ENCODE measurements at regions not wholly inside any gene's neighbourhood (a gene's known extent, or its start where the extent isn't known, plus 50 kb on each side); places are given as distances from the start of the nearest gene placed in this dataset.
"Not testable (repeated sequence)": the region's sequence is repeated elsewhere in the genome, so short reads cannot be mapped to it uniquely, and the experiment has no call there.

- DNase-seq (ENCODE audit: low read depth): no peak
These were observed 239.0 kb upstream of the PODXL start for GRCh38 chr7:131795400-131795799.

DNA sequence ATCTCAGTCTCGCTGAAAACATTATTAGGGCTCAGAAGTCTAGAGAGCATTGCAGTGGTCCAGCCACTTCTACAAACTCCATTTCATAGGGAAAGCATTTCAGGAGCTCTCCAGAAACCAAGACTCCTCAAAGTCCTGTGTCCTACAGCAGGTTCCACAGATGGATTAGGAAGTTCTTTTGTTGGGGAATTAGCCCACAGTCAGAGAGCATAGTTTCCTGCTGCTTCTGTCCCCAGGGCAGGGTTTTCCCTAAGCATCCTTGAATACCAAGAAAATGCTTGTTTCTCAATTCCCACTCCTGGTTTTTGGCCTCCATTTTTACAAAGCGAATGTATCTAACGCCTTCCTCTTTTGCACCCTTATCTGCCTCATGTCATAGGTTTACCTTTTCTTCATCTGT is 235.9 kb upstream of the PODXL start:
- DNase-seq (ENCODE audit: low read depth): no peak

- no peak for DNase-seq (ENCODE audit: low read depth)
These were observed 230.7 kb upstream of the PODXL start for GRCh38 chr7:131787101-131787500.

- no peak for DNase-seq (ENCODE audit: low read depth)
These were observed 229.8 kb upstream of the PODXL start for GRCh38 chr7:131786204-131786603.

DNA sequence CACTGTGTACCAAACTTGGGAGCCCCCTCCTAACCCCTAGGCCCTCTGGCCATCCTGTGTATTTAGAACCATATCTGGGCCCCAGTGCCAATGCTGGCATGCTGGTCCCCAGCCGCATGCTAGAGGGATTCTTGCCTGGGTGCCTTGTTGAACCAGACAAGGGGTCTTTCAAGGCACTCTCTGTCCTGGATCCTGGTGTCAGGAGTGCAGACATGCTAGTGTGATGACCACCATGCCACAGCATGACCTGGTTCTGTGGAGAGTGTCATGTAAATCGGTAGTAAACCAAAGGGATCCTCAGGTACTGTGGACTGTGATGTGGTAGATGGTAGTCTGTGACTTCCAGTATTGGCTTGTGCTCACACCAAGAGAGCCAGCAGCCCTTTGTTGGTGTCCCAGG is 222.2 kb upstream of the PODXL start:
- no peak for DNase-seq (ENCODE audit: low read depth)

DNA sequence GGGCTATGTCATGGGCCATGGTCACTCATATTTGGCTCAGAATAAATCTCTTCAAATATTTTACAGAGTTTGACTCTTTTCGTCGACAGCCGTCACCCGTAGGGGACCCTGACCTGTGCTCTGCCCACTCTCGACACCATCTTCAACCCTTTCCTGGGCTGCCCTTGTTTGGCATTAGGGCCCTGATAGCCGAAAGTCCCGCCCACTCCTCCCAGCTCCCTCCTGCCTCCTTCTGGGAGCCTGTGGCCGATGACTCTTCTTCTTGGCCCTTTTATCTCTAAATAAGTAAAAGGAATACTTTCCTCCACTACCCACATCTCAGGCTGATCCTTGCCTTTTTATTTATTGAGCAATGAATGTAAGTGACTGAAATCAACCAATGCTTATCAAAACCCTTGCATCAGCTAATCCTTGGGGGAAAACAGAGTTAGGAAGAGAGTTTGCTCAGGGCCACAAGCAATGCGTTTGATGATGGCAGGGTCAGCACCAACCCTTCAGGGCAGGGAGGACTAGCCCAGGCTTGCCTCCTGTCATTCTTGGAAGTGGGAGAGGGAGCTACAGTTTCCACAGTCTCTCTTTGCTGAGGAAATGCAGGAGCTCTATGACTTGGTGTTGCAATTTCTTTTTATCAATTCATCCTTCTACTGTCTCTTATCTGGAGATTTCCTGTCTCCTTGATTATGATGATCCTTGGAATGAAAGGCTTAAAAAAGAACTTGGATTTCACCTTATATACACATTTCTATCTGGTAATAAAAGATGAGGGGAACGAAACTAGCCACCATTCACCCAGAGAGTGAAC is 218.2 kb upstream of the PODXL start:
- DNase-seq (ENCODE audit: low read depth): no peak

- no peak for DNase-seq (ENCODE audit: low read depth)
These were observed 217.0 kb upstream of the PODXL start for GRCh38 chr7:131773413-131773812.

DNA sequence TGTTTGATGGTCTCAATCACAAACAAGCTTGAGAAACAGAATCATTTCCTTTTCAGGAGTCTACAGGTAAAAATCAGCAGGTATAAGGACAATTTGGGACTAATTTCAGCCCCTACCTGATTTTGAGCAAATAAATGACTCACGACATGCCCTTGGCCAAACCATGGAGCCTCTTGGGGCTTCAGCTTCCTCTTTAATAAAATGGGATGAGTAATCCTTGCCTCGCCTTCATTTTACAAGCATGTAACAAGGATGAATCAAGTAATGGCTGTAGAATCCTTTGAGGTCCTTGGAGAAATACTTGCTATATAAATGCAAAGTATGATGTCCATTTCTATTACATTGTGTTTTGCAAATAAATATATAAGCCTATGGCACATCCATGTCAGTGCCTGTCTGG is 212.8 kb upstream of the PODXL start:
- DNase-seq (ENCODE audit: low read depth): no peak

GRCh38 chr7:131767591-131767990 is 211.2 kb upstream of the PODXL start:
- no peak for DNase-seq (ENCODE audit: low read depth)

DNA sequence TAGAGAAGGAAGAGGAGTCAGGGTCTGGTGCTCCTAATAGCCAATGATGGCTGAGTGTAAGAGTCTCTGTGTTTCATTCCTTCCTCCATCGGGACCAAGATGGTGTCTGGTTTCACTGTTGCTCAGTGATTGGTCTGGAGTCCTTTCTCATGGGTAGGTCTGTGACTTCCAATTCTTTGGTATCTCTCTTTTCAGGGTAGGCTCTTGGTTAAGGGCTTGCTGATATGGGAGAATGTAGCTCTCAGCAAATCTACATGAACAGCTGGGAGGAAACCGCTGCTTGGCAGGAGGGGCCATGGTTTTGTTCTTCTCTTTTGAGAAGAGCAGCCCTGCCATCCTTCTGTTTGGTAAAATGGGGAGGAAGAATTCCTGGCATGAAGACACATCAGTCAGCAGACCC is 209.1 kb upstream of the PODXL start:
- no peak for DNase-seq (ENCODE audit: low read depth)

DNA sequence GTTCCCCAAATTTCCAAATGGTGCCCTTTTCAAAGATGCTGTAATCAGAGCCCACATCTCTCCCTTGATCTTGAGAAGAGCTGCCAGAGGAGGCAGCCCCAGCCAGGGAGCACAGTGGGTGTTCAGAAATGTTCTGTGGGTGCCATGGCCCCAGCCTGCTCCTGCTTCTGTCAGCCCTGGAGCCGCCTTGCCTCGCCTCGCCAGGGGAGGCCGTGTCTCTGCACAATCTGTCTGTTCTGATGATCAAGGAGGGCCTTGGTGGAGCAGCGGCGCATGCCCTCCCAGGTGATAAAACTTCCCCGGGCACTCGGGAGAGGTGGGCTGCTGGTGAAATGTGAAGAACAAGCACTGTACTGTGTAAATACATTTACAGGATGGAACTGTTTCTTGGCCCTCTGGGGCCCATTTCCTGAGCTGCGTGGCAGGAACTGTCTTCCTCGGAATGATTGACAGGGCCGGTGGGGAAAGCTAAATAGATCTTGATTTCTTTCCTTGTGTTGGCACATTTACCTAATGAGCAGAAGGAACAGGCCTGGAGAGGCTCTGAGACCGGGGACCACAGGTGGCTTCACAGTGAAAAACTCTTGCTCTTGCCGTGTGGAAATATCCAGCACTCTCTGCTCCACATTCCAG is 207.8 kb upstream of the PODXL start:
- no peak for DNase-seq (ENCODE audit: low read depth)

DNA sequence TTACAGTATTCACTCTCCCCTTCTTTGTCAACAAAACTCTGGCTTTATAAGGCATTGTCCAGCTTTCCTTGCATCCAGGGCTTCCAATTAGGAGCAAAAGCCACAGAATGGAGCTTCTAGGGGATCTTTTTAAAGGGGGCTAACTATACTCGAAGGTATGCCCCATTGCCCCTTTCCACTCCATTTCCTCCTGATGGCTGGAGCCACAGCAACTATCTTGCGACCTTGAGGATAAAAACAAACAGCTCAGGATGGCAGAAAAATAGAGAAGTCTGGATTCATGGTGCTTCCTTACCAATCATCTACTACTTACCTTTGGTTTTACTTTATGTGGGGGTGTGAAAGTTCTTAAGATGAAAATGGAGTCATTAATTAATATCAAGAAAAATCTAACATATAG is 206.3 kb upstream of the PODXL start:
- no peak for DNase-seq (ENCODE audit: low read depth)

DNA sequence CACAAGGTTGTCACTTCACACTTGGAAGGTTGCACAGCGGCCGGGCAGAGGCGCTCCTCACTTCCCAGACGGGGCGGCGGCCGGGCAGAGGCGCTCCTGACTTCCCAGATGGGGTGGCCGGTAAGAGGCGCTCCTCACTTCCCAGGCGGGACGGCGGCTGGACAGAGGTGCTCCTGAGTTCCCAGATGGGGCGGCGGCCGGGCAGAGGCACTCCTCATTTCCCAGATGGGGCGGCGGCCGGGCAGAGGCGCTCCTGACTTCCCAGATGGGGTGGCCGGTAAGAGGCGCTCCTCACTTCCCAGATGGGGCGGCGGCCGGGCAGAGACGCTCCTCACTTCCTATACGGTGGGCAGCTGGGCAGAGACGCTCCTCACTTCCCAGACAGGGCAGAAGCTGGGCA is 199.4 kb upstream of the PODXL start:
- not testable (repeated sequence) for DNase-seq (ENCODE audit: low read depth)

- DNase-seq (ENCODE audit: low read depth): no peak
These were observed 197.3 kb upstream of the PODXL start for GRCh38 chr7:131753620-131754222.

GRCh38 chr7:131747658-131748232 is 191.3 kb upstream of the PODXL start:
- DNase-seq (ENCODE audit: low read depth): no peak

- no peak for DNase-seq (ENCODE audit: low read depth)
These were observed 189.2 kb upstream of the PODXL start for GRCh38 chr7:131745390-131746248.

DNA sequence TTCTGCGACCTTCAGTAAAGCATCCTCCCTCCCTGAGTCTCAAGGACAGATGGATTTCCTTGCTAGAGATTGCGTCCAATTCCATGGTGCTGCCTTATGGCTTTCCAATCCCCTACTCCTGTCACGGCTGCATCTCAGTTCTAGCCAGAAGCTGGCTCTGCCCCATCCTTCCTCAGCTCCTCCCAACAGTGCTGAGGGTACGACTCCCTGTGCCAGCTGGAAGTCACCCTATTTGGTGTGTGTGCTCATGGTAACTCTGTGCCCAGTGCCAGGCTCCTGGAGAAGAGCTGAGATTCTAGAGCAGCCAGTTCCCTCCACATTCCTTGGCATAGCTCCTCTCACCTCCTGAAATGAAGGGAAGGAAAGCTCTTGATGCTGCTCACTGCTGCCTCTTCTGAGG is 185.0 kb upstream of the PODXL start:
- DNase-seq (ENCODE audit: low read depth): no peak

GRCh38 chr7:131737746-131738465 is 181.5 kb upstream of the PODXL start:
- no peak for DNase-seq (ENCODE audit: low read depth)

GRCh38 chr7:131735101-131735500 is 178.7 kb upstream of the PODXL start:
- no peak for DNase-seq (ENCODE audit: low read depth)

- no peak for DNase-seq (ENCODE audit: low read depth)
These were observed 177.2 kb upstream of the PODXL start for GRCh38 chr7:131733604-131734003.

GRCh38 chr7:131727189-131727588 is 170.8 kb upstream of the PODXL start:
- no peak for DNase-seq (ENCODE audit: low read depth)
